GM11168 (cell line): ENCODE measurements at regions not wholly inside any gene's neighbourhood (a gene's known extent, or its start where the extent isn't known, plus 50 kb on each side); places are given as distances from the start of the nearest gene placed in this dataset.

Experiments used
- in situ Hi-C: fragments of 300-500 bp; cut with MboI; formaldehyde crosslinking; loops from one replicate; pipeline ENCODE4 v1.12.0; 2022; ENCODE audit warnings: low sequenced_read_pairs; ENCODE audit not compliant: unreplicated experiment

DNA sequence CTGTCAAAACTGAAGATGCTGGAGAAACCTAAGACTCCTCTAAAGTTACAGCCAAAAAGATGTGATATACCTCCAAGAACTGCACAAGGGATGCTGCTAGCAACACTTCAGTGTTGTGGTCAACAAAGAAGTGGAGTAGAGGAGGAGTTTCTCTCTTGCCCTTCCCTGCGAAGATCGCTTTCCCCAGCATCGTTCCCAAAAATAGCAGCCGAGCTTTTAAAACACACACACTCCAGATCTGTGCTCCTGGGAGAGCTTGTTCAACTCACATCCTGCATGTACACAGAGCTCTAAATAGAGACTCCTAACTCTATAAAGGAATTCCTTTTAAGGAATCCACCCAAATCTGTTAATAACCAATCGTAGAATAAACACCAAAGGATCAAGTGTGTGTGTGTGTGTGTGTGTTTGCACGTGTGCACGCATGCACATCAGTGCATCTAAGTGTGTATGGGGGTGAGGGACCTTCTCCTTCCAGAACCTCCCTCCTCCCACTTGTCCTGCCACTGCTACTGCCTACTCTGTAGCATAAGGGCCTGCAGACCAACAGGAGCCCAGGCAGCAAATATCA is 58.5 kb downstream of the PSMG1 start:
- in situ Hi-C loops: loop anchor here (10.0 kb wide), 1 partner anchor 400 kb away; no protein-coding TSS in a partner anchor

DNA sequence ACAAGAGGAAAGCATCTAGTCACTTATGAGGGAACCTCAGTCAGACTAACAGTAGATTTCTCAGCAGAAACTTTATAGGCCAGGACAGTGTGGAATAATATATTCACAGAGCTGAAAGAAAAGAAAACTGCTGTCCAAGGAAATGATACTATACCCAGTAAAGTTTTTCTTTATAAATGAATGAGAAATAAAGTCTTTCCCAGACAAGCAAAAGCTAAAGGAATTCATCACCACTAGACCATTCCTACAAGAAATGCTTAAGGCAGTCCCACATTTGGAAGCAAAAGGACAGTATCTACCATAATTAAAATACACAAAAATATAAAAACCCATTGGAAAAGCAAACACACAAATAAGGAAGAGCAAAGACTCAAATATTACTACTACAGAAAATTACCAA is 59.9 kb downstream of the PSMG1 start:
- in situ Hi-C loops: loop anchor here (10.0 kb wide), 1 partner anchor 399 kb away; no protein-coding TSS in a partner anchor

DNA sequence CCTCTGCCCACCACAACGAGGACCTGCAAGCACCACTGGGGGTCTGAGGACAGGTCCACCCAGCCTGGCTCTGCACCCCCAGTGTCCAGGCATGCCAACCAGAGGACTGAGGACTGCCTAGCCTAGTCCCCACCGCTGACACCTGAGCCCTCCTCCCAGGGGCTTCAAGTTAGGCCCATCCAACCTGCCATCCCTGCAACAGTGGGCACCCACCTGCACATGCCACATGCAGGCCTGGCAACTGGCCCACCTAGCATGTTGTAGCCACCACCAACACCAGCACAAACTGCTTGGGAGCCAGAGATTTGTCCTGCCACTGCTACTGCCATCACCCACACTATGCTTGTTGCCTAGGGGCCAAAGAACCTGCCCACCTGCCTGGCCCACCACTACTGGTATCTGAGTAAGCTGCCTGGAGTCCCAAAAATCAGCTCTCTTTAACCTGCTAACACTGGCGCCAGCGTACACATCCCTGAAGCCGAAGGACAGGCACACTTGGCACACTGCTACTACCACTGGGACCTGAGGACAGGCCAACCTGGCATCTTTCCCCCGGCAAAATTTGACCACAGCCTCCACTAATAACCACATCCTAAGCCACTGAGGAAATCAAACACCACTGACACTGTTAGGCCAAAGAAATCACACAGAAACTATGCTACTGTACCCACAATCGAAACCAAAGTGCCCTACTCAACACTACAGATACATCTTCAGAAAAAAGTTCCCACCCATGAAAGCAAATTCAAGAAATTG is 61.5 kb downstream of the PSMG1 start:
- in situ Hi-C loops: loop anchor here (10.0 kb wide), 1 partner anchor 397 kb away; no protein-coding TSS in a partner anchor

DNA sequence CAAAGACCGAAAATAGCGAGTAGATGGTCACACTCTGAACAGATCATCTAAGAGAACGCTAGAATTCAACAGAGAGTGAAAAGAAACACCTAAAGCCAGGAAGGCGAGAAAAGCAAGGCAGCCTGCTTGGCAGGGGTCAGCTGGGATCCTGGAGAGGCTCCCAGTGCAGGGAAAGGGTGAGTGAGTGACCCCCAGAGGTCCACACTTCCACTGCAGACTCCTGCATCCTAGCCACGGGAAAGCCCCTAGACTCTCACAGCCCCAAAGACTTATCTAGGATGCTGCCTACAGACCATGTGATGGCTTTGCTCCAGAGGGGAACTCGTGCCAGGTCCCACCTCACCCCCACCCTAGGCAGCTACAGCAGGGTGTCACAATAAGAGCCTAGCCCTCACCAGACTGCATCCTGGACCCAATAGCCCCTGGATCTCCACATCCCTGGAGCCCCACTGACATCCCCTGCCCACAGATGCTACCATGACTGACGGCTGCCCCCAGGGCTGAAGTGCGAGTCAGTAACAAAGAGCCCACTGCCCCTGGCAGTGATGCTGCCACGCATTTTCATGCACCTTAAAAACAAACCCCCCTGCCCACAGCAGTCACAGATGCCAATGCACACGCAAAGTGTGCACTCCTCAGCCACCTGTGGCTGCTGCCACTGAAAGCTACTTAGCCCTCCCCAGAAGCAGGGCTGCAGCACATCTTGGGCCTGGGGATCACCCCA is 62.2 kb downstream of the PSMG1 start:
- in situ Hi-C loops: loop anchor here (10.0 kb wide), 1 partner anchor 396 kb away; no protein-coding TSS in a partner anchor

DNA sequence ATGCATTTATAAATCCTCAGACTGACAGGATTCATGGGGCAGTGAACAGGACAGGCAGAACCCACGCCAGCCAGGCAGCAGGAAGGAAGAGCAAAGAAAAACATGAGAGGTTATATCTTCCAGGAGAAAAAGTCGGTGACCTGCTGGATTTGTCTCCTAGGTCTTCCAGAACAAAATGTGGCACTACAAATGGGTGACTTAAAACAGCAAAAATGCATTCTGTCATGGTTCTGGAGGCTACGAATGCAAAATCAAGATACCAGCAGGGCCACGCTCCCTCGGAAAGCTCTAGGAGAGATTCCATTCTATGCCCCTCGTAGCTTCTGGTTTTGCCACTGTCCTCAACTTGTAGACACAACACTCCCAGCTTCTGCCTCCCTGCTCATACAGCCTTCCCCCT is 63.4 kb downstream of the PSMG1 start:
- in situ Hi-C loops: loop anchor here (10.0 kb wide), 1 partner anchor 395 kb away; no protein-coding TSS in a partner anchor

GRCh38 chr21:39118604-39119215 is 64.5 kb downstream of the PSMG1 start:
- in situ Hi-C loops: no loop called here

DNA sequence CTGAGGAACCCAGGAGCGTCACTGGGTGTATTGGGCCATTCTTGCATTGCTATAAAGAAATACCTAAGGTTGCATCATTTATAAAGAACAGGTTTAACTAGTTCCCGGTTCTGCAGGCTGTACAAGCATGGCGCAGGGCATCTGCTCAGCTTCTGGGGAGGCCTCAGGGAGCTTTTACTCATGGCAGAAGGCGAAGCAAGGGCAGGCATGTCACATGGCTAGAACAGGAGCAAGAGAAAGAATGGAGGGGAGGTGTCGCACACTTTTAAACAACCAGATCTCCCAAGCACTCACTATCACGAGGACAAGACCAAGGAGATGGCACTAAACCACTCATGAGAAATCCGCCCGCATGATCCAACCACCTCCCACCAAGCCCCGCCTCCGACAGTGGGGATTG is 65.2 kb downstream of the PSMG1 start:
- in situ Hi-C loops: no loop called here

GRCh38 chr21:39117440-39117970 is 65.7 kb downstream of the PSMG1 start:
- in situ Hi-C loops: no loop called here

GRCh38 chr21:39116761-39117439 is 66.4 kb downstream of the PSMG1 start:
- in situ Hi-C loops: no loop called here

DNA sequence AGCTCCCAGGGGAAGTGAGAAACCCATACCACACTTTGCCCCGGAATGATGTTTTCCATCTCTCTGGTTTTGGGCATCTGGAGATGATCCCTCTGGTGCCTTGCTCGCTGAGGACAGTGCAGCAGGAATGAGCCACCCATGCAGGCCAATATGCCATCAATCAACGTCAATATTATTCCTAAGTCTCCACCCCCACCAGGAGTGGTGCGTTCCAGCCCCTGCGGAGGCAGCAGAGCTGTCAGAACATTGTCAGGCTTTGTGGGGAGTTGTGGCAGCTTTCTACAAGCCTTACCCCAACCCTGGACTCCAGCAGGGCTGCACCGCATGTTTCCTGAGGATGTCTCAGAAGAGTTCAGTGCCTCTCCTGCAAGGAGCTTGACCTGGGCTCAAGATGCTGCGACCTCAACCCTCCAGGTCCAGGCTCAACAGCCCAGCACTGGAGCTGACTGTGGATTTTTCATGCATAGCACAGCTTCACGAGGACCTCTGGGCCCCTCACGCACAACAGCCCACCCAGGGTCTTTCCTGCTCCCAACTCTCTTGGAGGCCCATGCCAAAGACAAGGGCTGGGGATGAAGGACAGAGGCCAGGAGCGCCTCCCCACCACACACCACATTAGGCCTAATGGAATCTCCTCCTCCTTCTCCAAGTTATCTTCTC is 67.5 kb downstream of the PSMG1 start:
- in situ Hi-C loops: no loop called here

GRCh38 chr21:39114871-39115575 is 68.2 kb downstream of the PSMG1 start:
- in situ Hi-C loops: no loop called here

DNA sequence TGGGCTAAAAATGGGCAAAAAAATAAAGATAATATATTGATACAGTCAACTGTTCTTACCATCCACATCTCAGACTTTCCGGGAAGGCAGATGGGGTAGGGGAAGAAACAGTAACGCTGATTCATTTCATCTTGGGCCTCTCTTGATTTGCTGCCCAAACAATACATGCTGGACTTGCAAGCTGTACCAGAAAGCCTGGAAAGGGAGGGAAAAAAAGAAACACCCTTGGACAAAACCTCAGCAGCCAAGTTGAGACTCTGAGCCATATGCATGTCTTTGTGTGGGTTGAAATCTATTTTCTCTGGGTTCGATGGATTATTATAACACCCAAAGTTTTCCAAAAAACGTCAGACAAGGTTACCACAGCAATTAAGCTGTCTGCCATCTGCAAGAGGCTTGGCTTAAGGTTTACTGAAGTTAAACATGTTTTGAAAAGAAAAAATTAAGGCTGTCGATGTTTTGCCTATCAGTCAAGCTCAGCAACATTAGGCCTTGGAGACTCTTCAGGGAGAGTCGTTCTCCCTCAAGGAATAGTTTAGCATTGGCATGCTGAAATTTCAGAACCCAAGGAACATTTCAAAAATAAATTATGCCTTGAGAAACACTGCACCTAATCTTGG is 71.2 kb downstream of the PSMG1 start:
- in situ Hi-C loops: no loop called here

GRCh38 chr21:39110431-39110830 is 72.8 kb downstream of the PSMG1 start:
- in situ Hi-C loops: no loop called here

GRCh38 chr21:39109596-39110210 is 73.5 kb downstream of the PSMG1 start:
- in situ Hi-C loops: no loop called here

- in situ Hi-C loops: no loop called here
Measured at GRCh38 chr21:39109163-39109530, 74.1 kb downstream of the PSMG1 start.

DNA sequence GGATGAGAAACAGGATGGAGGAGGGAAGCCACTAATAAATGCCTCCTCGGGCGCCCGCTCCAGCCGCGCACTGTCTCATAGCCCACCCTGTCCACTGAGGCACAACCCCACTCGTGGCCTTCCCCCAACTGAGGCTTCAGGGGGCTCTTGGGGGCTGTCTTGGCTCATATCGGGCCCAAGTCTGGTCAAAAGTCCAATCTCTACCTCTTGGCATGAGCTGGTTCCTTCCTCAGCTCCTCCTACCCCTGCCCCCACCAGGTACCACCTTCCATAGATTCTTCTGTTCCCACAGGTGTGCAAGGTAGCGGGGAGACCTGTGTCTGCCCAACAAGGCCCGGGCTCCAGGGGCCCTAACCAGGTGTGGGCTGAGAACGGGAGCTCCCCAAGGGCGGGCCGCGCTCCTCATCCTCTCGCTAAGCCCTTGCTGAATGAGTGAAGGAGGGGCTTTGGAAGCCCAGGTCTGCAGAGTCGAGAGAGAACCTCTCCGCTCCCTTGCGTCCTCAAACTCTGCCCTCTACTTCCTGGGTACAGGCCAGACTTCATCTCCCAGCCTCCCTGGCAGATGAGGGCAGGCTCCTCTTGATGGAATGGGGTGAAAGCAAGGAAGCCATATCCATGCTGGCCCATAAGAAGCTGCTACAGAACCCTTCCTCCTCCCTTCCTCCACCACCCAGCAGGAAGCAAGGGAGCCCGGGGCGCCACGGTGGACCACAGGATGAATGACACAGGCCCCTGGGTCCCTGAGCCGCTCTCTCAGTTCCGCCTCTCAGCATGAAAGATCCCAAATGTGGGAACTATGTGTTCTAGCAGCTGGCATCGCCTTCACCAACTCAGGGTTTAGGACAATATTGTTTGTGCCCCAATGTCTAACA is 74.7 kb downstream of the PSMG1 start:
- in situ Hi-C loops: no loop called here

DNA sequence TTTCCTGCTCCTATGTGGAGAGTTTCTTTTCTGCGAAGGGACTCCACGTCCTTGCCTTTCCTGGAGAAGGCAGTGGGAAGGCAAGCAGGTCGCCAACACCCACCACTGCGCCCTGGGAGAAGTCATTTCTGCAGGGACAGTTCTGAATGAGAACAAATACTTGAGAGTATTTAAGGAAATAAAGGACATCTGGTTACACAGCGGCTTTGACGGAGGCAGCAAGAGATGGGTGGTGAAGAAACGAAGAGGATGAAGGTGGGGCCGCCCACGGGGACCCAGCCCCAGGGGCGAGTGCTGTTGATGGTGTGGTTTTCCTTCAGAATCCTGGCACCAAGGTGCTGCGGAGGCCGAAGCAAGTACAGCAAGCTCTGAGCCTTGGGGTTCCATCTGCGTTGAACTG is 75.5 kb downstream of the PSMG1 start:
- in situ Hi-C loops: no loop called here
